ENCODE measurements at regions not wholly inside any gene's neighbourhood (a gene's known extent, or its start where the extent isn't known, plus 50 kb on each side); places are given as distances from the start of the nearest gene placed in this dataset.

- H3K4me3 ChIP-seq (replicated peaks in 1 of 3; ENCODE audit: insufficient read depth in 1 of 3, low read depth in 1 of 3, low read length in 3 of 3): no peak overlapping the region
- no peak for TF ChIP-seq FOS (IDR thresholded peaks at IDR 0.05; ENCODE audit: borderline replicate concordance, insufficient read depth, low read length)
- TF ChIP-seq GATA2 (IDR thresholded peaks at IDR 0.05; ENCODE audit: insufficient read depth, insufficient read length, low read depth, low read length): no peak
- TF ChIP-seq POLR2A (IDR thresholded peaks at IDR 0.05; ENCODE audit: low read depth, low read length): no peak
- no peak for TF ChIP-seq JUN (IDR thresholded peaks at IDR 0.05; ENCODE audit: borderline replicate concordance, insufficient read depth, insufficient read length, low read depth)
- TF ChIP-seq POLR2AphosphoS5 (IDR thresholded peaks at IDR 0.05; ENCODE audit: insufficient read depth, low read depth, low read length): no peak
- TF ChIP-seq CTCF (IDR thresholded peaks at IDR 0.05; ENCODE audit: extremely low read depth in 1 of 2, insufficient read depth in 1 of 2, low read depth in 1 of 2, low read length in 2 of 2): no peak
- no peak for TF ChIP-seq EZH2 (IDR thresholded peaks at IDR 0.05; ENCODE audit: borderline replicate concordance, low read depth, low read length, severe bottlenecking)
- TF ChIP-seq MYC (IDR thresholded peaks at IDR 0.05; ENCODE audit: low read depth, low read length): no peak
- no peak for TF ChIP-seq MAX (IDR thresholded peaks at IDR 0.05; ENCODE audit: insufficient read depth, insufficient read length)
- no peaks in the 10 kb centered on the region for H4K20me1 ChIP-seq (replicated peaks; ENCODE audit: control insufficient read depth, extremely low read depth, insufficient read depth, low read length)
- BruUV-seq (replicated peaks): no TSS peak
- H3K79me2 ChIP-seq (ENCODE audit: control insufficient read depth, insufficient read depth, low read length): no peaks in the 10 kb centered on the region
- FAIRE-seq (no peak), DNase-seq (ENCODE audit: low read depth, low spot score) (no peak)
- peaks cover 4 to 7% of the 10 kb centered on the region in 2 experiments for H3K27me3 ChIP-seq (ENCODE audit: control insufficient read depth in 2 of 2, insufficient read depth in 2 of 2, low read length in 2 of 2)
- no peak overlapping the region for H3K4me2 ChIP-seq (ENCODE audit: insufficient read depth, low read length)
- no peaks in the 10 kb centered on the region for H3K4me1 ChIP-seq (ENCODE audit: control insufficient read depth, extremely low read depth, insufficient read depth, low read length)
- dilution Hi-C loops (cut with MboI; ENCODE audit: extremely low pct_ligation_motif_present, low sequenced_read_pairs) (no loop called here), intact Hi-C loops (cut with micrococcal nuclease) (no loop called here)
- H3K9me1 ChIP-seq (replicated peaks; ENCODE audit: control insufficient read depth, extremely low read depth, insufficient read depth, low read length): no peaks in the 10 kb centered on the region
- ChIA-PET CTCF (interaction anchor here (1.1 kb wide), 1 partner anchor 11 kb away, joined by 4 read pairs; no protein-coding TSS in a partner anchor), POLR2A (no interaction called here)
- no peak overlapping the region for H2AFZ ChIP-seq (ENCODE audit: low read depth, low read length)
- H3K9me3 ChIP-seq (replicated peaks; ENCODE audit: control insufficient read depth, insufficient read depth, low read length): no peaks in the 10 kb centered on the region
- no peaks in the 10 kb centered on the region for H3K36me3 ChIP-seq (ENCODE audit: control insufficient read depth in 2 of 2, extremely low read depth in 1 of 2, insufficient read depth in 2 of 2, low read length in 2 of 2)
- no peak overlapping the region for H3K9ac ChIP-seq (replicated peaks; ENCODE audit: extremely low read depth, insufficient read depth, low read length)
- no peak overlapping the region for H3K27ac ChIP-seq (ENCODE audit: insufficient read depth, low read depth, low read length)
These were observed 166.0 kb upstream of the VASH1 start for GRCh38 chr14:76595266-76595665.
